HG03565 (cell line): ENCODE measurements at regions not wholly inside any gene's neighbourhood (a gene's known extent, or its start where the extent isn't known, plus 50 kb on each side); places are given as distances from the start of the nearest gene placed in this dataset.
"Not testable (repeated sequence)": the region's sequence is repeated elsewhere in the genome, so short reads cannot be mapped to it uniquely, and the experiment has no call there.

ENCODE experiments used
- ATAC-seq: cut with Tn5 transposase; IDR thresholded peaks from one replicate; pipeline ENCODE4 v1.9.1; 2021; ENCODE audit warnings: mild to moderate bottlenecking, moderate library complexity; ENCODE audit not compliant: unreplicated experiment

- no peak for ATAC-seq
Measured at GRCh38 chr11:96447208-96448110, 57.6 kb downstream of the JRKL start.

GRCh38 chr11:96448225-96448624 is 58.4 kb downstream of the JRKL start:
- ATAC-seq = no peak

- no peak for ATAC-seq
Measured at GRCh38 chr11:96456111-96456510, 66.3 kb downstream of the JRKL start.

- no peak for ATAC-seq
Measured at GRCh38 chr11:96459751-96460150, 69.9 kb downstream of the JRKL start.

- no peak for ATAC-seq
Measured at GRCh38 chr11:96461871-96462270, 72.1 kb downstream of the JRKL start.

- ATAC-seq = peak; percentile 78
Measured at GRCh38 chr11:96464700-96465307, 75.0 kb downstream of the JRKL start.

- no peak for ATAC-seq
Measured at GRCh38 chr11:96465512-96465911, 75.7 kb downstream of the JRKL start.

GRCh38 chr11:96466607-96467006 is 76.8 kb downstream of the JRKL start:
- ATAC-seq = no peak

GRCh38 chr11:96469776-96470175 is 80.0 kb downstream of the JRKL start:
- no peak for ATAC-seq

GRCh38 chr11:96470521-96470920 is 80.7 kb downstream of the JRKL start:
- ATAC-seq = no peak

- peak; percentile 86 for ATAC-seq
Measured at GRCh38 chr11:96472085-96472484, 82.3 kb downstream of the JRKL start.

- ATAC-seq = no peak
Measured at GRCh38 chr11:96474263-96474662, 84.5 kb downstream of the JRKL start.

GRCh38 chr11:96481204-96481603 is 91.4 kb downstream of the JRKL start:
- no peak for ATAC-seq

GRCh38 chr11:96481771-96482170 is 92.0 kb downstream of the JRKL start:
- no peak for ATAC-seq

GRCh38 chr11:96482193-96482592 is 92.4 kb downstream of the JRKL start:
- no peak for ATAC-seq

GRCh38 chr11:96483374-96483955 is 93.7 kb downstream of the JRKL start:
- ATAC-seq = no peak

GRCh38 chr11:96484361-96484760 is 94.5 kb downstream of the JRKL start:
- ATAC-seq = no peak

- no peak for ATAC-seq
Measured at GRCh38 chr11:96486890-96487611, 97.2 kb downstream of the JRKL start.

- not testable (repeated sequence) for ATAC-seq
Measured at GRCh38 chr11:96488911-96489310, 99.1 kb downstream of the JRKL start.

- no peak for ATAC-seq
Measured at GRCh38 chr11:96500440-96500839, 110.6 kb downstream of the JRKL start.

- no peak for ATAC-seq
Measured at GRCh38 chr11:96506041-96506440, 116.2 kb downstream of the JRKL start.
